ENCODE measurements at regions not wholly inside any gene's neighbourhood (a gene's known extent, or its start where the extent isn't known, plus 50 kb on each side); places are given as distances from the start of the nearest gene placed in this dataset.

GRCh38 chr15:62357431-62357830 is 192.3 kb upstream of the C2CD4B start:
- Histone ChIP-seq H3K4me1 (ENCODE audit: low read length) (no peaks in the 10 kb centered on the region), H3K79me2 (ENCODE audit: low read length) (no peaks in the 10 kb centered on the region), H4K20me1 (ENCODE audit: insufficient read depth, low read length) (no peaks in the 10 kb centered on the region), H2AFZ (ENCODE audit: low read depth, low read length) (no peak overlapping the region), H3K4me2 (ENCODE audit: low read length) (no peak overlapping the region), H3K36me3 (replicated peaks; ENCODE audit: low read depth, low read length) (no peaks in the 10 kb centered on the region), H3K27me3 (ENCODE audit: low read depth, low read length) (peaks cover 19% of the 10 kb centered on the region), H3K9ac (ENCODE audit: low read length) (no peak overlapping the region), H3K9me3 (ENCODE audit: insufficient read depth, low read length) (no peaks in the 10 kb centered on the region), H3K4me3 (ENCODE audit: low read length) (no peak overlapping the region), H3K27ac (ENCODE audit: low read length) (no peak overlapping the region)
- TF ChIP-seq EZH2phosphoT487 (IDR thresholded peaks at IDR 0.05; ENCODE audit: low read depth) (no peak), CTCF (IDR thresholded peaks at IDR 0.05; ENCODE audit: low read depth, low read length) (no peak)

- H3K4me1 ChIP-seq (ENCODE audit: low read length): no peaks in the 10 kb centered on the region
- H2AFZ ChIP-seq (ENCODE audit: low read depth, low read length): no peak overlapping the region
- no peak overlapping the region for H3K27ac ChIP-seq (ENCODE audit: low read length)
- no peak overlapping the region for H3K4me2 ChIP-seq (ENCODE audit: low read length)
- no peak for TF ChIP-seq EZH2phosphoT487 (IDR thresholded peaks at IDR 0.05; ENCODE audit: low read depth)
- TF ChIP-seq CTCF (IDR thresholded peaks at IDR 0.05; ENCODE audit: low read depth, low read length): no peak
- H3K4me3 ChIP-seq (ENCODE audit: low read length): no peak overlapping the region
- H4K20me1 ChIP-seq (ENCODE audit: insufficient read depth, low read length): no peaks in the 10 kb centered on the region
- peaks cover 10% of the 10 kb centered on the region; the same call in 1 of the 2 replicates for H3K27me3 ChIP-seq (ENCODE audit: low read depth, low read length)
- H3K79me2 ChIP-seq (ENCODE audit: low read length): no peaks in the 10 kb centered on the region
- H3K36me3 ChIP-seq (replicated peaks; ENCODE audit: low read depth, low read length): no peaks in the 10 kb centered on the region
- no peaks in the 10 kb centered on the region for H3K9me3 ChIP-seq (ENCODE audit: insufficient read depth, low read length)
- no peak overlapping the region for H3K9ac ChIP-seq (ENCODE audit: low read length)
These were observed 194.3 kb upstream of the C2CD4B start for GRCh38 chr15:62359416-62359815.

- Histone ChIP-seq H3K27ac (ENCODE audit: low read length) (no peak overlapping the region), H4K20me1 (ENCODE audit: insufficient read depth, low read length) (no peaks in the 10 kb centered on the region), H3K79me2 (ENCODE audit: low read length) (no peaks in the 10 kb centered on the region), H3K36me3 (replicated peaks; ENCODE audit: low read depth, low read length) (no peaks in the 10 kb centered on the region), H3K27me3 (ENCODE audit: low read depth, low read length) (peaks cover 11% of the 10 kb centered on the region; the same call in 1 of the 2 replicates), H3K4me1 (ENCODE audit: low read length) (no peaks in the 10 kb centered on the region), H2AFZ (ENCODE audit: low read depth, low read length) (no peak overlapping the region), H3K4me3 (ENCODE audit: low read length) (no peak overlapping the region), H3K9ac (ENCODE audit: low read length) (no peak overlapping the region), H3K4me2 (ENCODE audit: low read length) (no peak overlapping the region), H3K9me3 (ENCODE audit: insufficient read depth, low read length) (no peaks in the 10 kb centered on the region)
- TF ChIP-seq EZH2phosphoT487 (IDR thresholded peaks at IDR 0.05; ENCODE audit: low read depth): no peak
- no peak for TF ChIP-seq CTCF (IDR thresholded peaks at IDR 0.05; ENCODE audit: low read depth, low read length)
These were observed 195.4 kb upstream of the C2CD4B start for GRCh38 chr15:62360332-62361097.

- Histone ChIP-seq H3K4me2 (ENCODE audit: low read length) (no peak overlapping the region), H4K20me1 (ENCODE audit: insufficient read depth, low read length) (no peaks in the 10 kb centered on the region), H3K9me3 (ENCODE audit: insufficient read depth, low read length) (no peaks in the 10 kb centered on the region), H3K4me1 (ENCODE audit: low read length) (no peaks in the 10 kb centered on the region), H2AFZ (ENCODE audit: low read depth, low read length) (no peak overlapping the region), H3K27me3 (ENCODE audit: low read depth, low read length) (peaks cover 22% of the 10 kb centered on the region; the same call in 1 of the 2 replicates), H3K27ac (ENCODE audit: low read length) (no peak overlapping the region), H3K4me3 (ENCODE audit: low read length) (no peak overlapping the region), H3K36me3 (replicated peaks; ENCODE audit: low read depth, low read length) (no peaks in the 10 kb centered on the region), H3K79me2 (ENCODE audit: low read length) (no peaks in the 10 kb centered on the region), H3K9ac (ENCODE audit: low read length) (no peak overlapping the region)
- TF ChIP-seq CTCF (IDR thresholded peaks at IDR 0.05; ENCODE audit: low read depth, low read length) (no peak), EZH2phosphoT487 (IDR thresholded peaks at IDR 0.05; ENCODE audit: low read depth) (no peak)
These were observed 197.1 kb upstream of the C2CD4B start for GRCh38 chr15:62362144-62362543.

Measured in OCI-LY3 (cell line).